AG04450 (cell line): ENCODE measurements at regions not wholly inside any gene's neighbourhood (a gene's known extent, or its start where the extent isn't known, plus 50 kb on each side); places are given as distances from the start of the nearest gene placed in this dataset. TPM values are rescaled to one million over a fixed set of nuclear protein-coding genes. Genes with fewer than 3 reads are reported as not detected.

ENCODE experiments used
- CTCF ChIA-PET: fragments of 300-600, 350-600 bp; formaldehyde crosslinking; extraction: SDS; loops from one replicate; lab custom pipeline; 2022; ENCODE audit warnings: antibody characterized with exemption, inconsistent platforms; lab: Charles Lee
- POLR2A ChIA-PET: fragments of 350-600 bp; formaldehyde crosslinking; extraction: SDS; loops from one replicate; lab custom pipeline; 2021; ENCODE audit warnings: antibody characterized with exemption, inconsistent platforms; lab: Yijun Ruan, JAX
- DNase-seq: peaks from one replicate; pipeline ENCODE4 v3.0.0-alpha.2; 2011; ENCODE audit warnings: low read depth, low spot score
- H3K27ac ChIP-seq: one replicate; pipeline ENCODE4 v1.5.1; 2012; ENCODE audit warnings: low read depth, low read length, control low read depth
- H3K27me3 ChIP-seq: one replicate; pipeline ENCODE4 v1.6.0; 2012; ENCODE audit warnings: low read length; ENCODE audit not compliant: control insufficient read depth, insufficient read depth
- H3K4me3 ChIP-seq: 2 replicates; pipeline ENCODE4 v1.5.1; 2011; ENCODE audit warnings: mild to moderate bottlenecking, low read depth, low read length, control low read depth
- H3K9me3 ChIP-seq: 2 replicates; pipeline ENCODE4 v1.5.1; 2012; ENCODE audit warnings: low read length; ENCODE audit not compliant: control insufficient read depth, insufficient read depth
- CTCF ChIP-seq: IDR thresholded peaks from 2 replicates; pipeline ENCODE4 v1.5.1; 2011; ENCODE audit warnings: low read depth, low read length, control low read depth, inconsistent platforms
- small RNA-seq: library from RNA; depleted of rRNA; stranded (forward); fragments of <200 nt; gene quantifications from one replicate; pipeline ENCODE3, GENCODE V24; 2012; ENCODE audit warnings: low read depth; ENCODE audit not compliant: insufficient read length

GRCh38 chr22:33109514-33110430 lies 51.6 kb upstream of the SYN3 start:
- no peak for DNase-seq
- no peak overlapping the region for H3K4me3 ChIP-seq
- no peak for TF ChIP-seq CTCF
- no peaks in the 10 kb centered on the region for H3K9me3 ChIP-seq
- H3K27me3 ChIP-seq: no peaks in the 10 kb centered on the region
- H3K27ac ChIP-seq: no peak overlapping the region
- POLR2A ChIA-PET: no interaction called here
- CTCF ChIA-PET: no interaction called here

- Histone ChIP-seq H3K27me3 (no peaks in the 10 kb centered on the region), H3K27ac (no peak overlapping the region), H3K9me3 (no peaks in the 10 kb centered on the region; the same call in 1 of the 2 replicates), H3K4me3 (no peak overlapping the region)
- TF ChIP-seq CTCF: no peak
- POLR2A ChIA-PET: no interaction called here
- no peak for DNase-seq
- CTCF ChIA-PET: no interaction called here
Measured at GRCh38 chr22:33108037-33108436, 49.9 kb upstream of the SYN3 start.

Small RNAs in the stretch of these regions (small RNA-seq; reads per million reads assigned to genes)
- not detected for gene Z82198.3
